ELF-1 (cell line): ENCODE measurements at regions not wholly inside any gene's neighbourhood (a gene's known extent, or its start where the extent isn't known, plus 50 kb on each side); places are given as distances from the start of the nearest gene placed in this dataset.
"Not testable (repeated sequence)": the region's sequence is repeated elsewhere in the genome, so short reads cannot be mapped to it uniquely, and the experiment has no call there.

Experiments used
- DNase-seq: peaks from one replicate; pipeline ENCODE4 v3.0.0-alpha.2; 2016; ENCODE audit warnings: low read depth, low spot score

- DNase-seq = peak; percentile 64
These were observed 57.0 kb downstream of the PCDH20 start for GRCh38 chr13:61358599-61358998.

GRCh38 chr13:61350341-61350740 is 65.3 kb downstream of the PCDH20 start:
- DNase-seq = no peak

GRCh38 chr13:61339054-61339621 is 76.5 kb downstream of the PCDH20 start:
- peak; percentile 89 for DNase-seq

GRCh38 chr13:61316647-61317046 is 99.0 kb downstream of the PCDH20 start:
- DNase-seq = peak; percentile 76

GRCh38 chr13:61294467-61295191 is 121.0 kb downstream of the PCDH20 start:
- no peak for DNase-seq

- DNase-seq = peak; percentile 26
These were observed 129.4 kb downstream of the PCDH20 start for GRCh38 chr13:61286148-61286745.

- DNase-seq = no peak
These were observed 137.9 kb downstream of the PCDH20 start for GRCh38 chr13:61277586-61278276.

GRCh38 chr13:61277088-61277487 is 138.6 kb downstream of the PCDH20 start:
- no peak for DNase-seq

GRCh38 chr13:61276401-61276800 is 139.2 kb downstream of the PCDH20 start:
- DNase-seq = no peak

- no peak for DNase-seq
These were observed 139.9 kb downstream of the PCDH20 start for GRCh38 chr13:61275736-61276135.

- no peak for DNase-seq
These were observed 140.4 kb downstream of the PCDH20 start for GRCh38 chr13:61275251-61275650.

- not testable (repeated sequence) for DNase-seq
These were observed 148.8 kb downstream of the PCDH20 start for GRCh38 chr13:61266896-61267295.

- DNase-seq = no peak
These were observed 153.7 kb downstream of the PCDH20 start for GRCh38 chr13:61261746-61262472.

GRCh38 chr13:61258185-61258584 is 157.5 kb downstream of the PCDH20 start:
- no peak for DNase-seq

- DNase-seq = no peak
These were observed 160.4 kb downstream of the PCDH20 start for GRCh38 chr13:61255040-61255796.

GRCh38 chr13:61253105-61253877 is 162.4 kb downstream of the PCDH20 start:
- DNase-seq = no peak

GRCh38 chr13:61252213-61252612 is 163.4 kb downstream of the PCDH20 start:
- no peak for DNase-seq

GRCh38 chr13:61247149-61247936 is 168.3 kb downstream of the PCDH20 start:
- DNase-seq = peak; percentile 57

- DNase-seq = no peak
These were observed 169.3 kb downstream of the PCDH20 start for GRCh38 chr13:61246351-61246750.
